NCI-H460 (cell line): ENCODE measurements at regions not wholly inside any gene's neighbourhood (a gene's known extent, or its start where the extent isn't known, plus 50 kb on each side); places are given as distances from the start of the nearest gene placed in this dataset.
"Not testable (repeated sequence)": the region's sequence is repeated elsewhere in the genome, so short reads cannot be mapped to it uniquely, and the experiment has no call there.

Source experiments
- DNase-seq: peaks from one replicate; pipeline ENCODE4 v3.0.0-alpha.2; 2016; ENCODE audit warnings: low read depth; ENCODE audit errors: extremely low read depth

GRCh38 chrX:115357326-115358120, 68.0 kb downstream of the LUZP4 start:
- no peak for DNase-seq

DNA sequence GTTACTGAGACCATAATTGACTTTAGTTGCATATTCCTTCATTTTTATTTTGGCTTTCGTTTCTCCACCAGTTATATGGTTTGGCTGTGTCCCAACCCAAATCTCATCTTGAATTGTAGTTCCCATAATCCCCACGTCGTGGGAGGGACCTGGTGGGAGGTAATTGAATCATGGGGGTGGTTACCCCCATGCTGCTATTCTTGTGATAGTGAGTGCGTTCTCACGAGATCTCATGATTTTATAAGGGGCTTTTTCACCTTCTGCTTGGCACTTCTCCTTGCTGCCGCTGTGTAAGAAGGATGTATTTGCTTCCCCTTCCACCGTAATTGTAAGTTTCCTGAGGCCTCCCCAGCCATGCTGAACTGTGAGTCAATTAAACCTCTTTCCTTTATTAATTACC, 70.0 kb downstream of the LUZP4 start:
- not testable (repeated sequence) for DNase-seq

DNA sequence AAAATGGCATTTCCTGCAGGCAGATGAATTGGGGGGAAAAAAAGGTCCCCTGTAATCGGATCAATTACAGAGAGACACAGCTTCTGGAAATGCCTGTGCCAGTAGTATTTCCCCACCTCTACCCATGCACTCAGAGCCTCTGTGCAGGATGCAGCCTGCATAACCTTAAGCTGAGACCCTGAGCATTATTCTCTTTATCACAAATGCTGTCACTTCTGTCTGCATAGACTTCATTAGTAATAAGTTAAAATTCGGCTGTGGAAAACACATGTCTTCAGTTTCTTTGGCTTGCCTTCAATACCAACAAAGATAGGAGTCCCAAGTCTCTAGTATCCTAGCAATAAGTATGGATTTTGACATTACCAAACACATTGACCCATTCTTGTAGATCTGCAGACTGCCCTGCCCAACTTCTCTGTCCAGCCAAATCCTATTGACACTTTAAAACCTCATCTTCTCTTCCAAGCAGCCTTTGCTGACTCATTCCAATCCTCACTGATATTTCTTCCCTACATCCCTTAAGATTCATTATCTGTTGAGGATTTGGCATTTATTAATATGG, 70.8 kb downstream of the LUZP4 start:
- no peak for DNase-seq

DNA sequence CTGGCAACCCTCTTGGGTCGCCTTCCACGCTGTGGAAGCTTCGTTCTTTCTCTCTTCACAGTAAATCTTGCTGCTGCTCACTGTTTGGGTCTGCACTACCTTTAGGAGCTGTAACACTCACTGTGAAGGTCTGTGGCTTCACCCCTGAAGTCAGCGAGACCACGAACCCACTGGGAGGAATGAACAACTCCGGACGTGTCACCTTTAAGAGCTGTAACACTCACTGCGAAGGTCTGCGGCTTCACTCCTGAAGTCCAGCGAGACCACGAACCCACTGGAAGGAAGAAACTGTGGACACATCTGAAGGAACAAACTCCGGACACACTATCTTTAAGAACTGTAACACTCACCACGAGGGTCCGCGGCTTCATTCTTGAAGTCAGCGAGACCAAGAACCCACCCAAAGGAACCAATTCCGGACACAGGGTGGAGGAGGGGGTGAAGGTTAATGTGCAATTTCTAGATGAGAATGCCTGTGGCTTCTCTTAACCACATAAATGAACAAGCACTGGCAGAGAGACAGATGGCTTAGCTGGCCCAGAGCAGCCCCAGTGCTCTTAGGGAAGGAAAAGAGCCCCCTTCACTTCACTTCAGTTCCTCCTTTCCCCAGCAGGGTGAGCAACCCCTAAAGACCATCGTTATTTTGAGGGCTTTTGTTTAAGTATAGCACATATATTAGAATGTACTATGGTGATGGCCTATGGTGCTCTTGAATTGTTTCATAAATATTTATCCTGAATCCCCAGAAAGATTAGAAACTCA, 73.0 kb downstream of the LUZP4 start:
- no peak for DNase-seq

DNA sequence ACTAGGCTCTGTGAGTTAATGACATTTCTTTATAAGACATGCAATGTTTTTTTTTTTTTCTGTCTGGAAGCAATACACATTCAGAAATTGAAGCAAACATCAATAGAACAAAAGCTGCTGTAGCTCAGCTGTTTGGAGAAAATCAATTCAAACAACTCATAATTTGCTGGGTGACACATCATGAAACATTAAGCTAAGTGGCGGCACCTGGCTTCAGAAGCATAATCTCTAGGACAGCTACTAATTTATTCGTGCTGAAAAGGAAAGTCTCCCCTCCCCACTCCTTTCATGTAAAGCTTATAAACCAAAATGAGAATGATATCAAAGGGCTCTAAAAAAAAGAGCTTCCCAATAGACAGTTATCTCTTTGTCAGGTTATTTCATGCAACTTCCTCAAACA, 73.9 kb downstream of the LUZP4 start:
- DNase-seq: no peak

DNA sequence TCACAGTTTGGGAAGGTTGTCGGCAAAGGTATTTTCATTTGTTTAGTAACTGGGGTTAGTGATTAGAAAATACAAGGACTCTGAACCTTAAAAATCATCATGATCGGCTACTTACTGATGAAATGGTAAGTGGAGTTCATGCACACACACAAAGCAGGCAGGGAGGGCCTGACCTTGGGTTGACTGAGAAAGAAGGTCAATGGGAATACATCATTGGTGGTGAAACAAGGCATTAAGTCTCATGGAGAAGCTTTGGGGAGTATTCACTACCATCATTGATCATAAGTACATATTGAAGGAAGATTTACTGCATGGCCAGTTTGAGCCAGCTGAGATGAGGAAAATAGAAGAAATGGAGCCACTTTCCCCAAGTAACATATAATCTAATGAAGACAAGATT, 74.4 kb downstream of the LUZP4 start:
- no peak for DNase-seq

GRCh38 chrX:115364670-115365069, 75.2 kb downstream of the LUZP4 start:
- DNase-seq: no peak

DNA sequence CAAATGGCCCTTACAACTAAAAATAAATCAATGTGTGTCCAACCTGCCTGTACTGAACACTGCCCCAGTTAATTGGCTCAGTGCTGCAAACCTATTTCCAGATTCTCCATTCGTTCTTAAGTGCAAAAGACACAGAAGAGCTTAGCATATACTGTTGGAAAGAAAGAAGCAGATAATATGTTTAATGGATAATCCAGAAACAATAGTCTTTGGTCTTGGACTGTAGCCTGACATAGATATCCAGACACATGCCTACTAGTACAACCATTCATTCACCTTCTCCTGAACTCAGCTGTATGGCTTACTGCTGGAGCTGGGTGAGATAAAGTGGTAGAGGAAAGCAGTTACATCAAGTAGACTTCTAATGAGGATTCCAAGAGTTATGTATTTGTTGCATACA, 77.0 kb downstream of the LUZP4 start:
- no peak for DNase-seq

DNA sequence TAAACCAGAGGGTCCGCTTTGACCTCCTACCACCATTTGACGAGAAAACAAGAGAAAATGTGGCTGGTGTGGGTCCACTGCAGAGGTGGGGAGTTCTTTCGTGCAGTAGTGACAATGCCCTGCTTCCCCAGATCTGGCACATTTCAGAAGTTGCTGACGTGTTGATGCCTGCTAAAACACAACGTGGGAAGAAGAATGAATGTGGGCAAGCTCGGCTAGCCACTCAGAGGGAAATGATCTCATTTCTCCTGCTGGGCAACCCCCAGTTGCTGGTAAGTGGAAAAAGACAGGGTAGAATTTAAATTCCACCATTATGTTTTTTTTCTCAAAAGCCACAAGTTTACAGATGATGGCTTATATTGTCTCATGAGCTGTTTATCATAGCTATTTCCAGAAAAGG, 77.9 kb downstream of the LUZP4 start:
- DNase-seq: no peak

- DNase-seq: no peak
These were observed 78.4 kb downstream of the LUZP4 start for GRCh38 chrX:115367951-115368350.

- no peak for DNase-seq
These were observed 79.4 kb downstream of the LUZP4 start for GRCh38 chrX:115368876-115369275.

GRCh38 chrX:115372152-115372551, 82.6 kb downstream of the LUZP4 start:
- peak; percentile 22 for DNase-seq

- no peak for DNase-seq
These were observed 83.8 kb downstream of the LUZP4 start for GRCh38 chrX:115373308-115373707.

GRCh38 chrX:115378471-115378870, 89.0 kb downstream of the LUZP4 start:
- no peak for DNase-seq

DNA sequence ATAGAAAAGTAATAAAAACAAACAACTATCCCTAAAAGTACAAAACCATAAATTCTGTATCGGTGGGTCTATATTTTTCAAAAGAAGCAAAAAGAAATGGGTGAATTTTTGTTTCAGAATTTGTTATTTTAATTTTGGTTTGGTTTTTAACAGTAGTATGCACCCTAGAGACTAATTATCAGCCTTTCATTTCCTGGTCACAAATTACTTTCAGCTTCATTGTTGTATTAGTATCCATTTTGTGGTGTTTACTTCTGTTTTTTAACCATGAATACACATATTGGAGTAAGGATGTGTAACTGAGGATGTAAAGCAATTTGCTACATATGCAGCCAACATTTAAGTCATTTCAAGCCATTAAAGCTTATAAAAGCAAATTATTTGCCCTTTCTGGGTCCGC, 97.8 kb downstream of the LUZP4 start:
- no peak for DNase-seq

- no peak for DNase-seq
These were observed 99.4 kb downstream of the LUZP4 start for GRCh38 chrX:115388879-115389278.

DNA sequence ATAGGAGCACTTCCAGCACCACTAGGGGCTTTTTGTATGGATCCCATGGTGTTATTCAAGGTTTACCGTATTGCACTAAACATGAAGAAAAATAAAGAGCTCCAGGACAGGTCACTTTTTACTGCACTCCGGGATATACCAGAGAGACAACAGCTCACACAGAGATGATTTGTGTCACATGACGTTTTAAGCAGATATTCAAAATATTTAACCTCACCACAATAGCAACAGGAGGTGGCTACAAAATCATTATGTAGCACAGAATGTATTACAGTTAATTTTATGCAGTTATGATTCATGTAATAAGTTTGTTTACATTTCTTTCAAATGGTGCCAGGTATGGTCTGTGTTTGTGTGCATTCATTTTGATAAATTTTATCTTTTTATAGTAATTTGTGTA, 100.6 kb downstream of the LUZP4 start:
- DNase-seq: no peak

DNA sequence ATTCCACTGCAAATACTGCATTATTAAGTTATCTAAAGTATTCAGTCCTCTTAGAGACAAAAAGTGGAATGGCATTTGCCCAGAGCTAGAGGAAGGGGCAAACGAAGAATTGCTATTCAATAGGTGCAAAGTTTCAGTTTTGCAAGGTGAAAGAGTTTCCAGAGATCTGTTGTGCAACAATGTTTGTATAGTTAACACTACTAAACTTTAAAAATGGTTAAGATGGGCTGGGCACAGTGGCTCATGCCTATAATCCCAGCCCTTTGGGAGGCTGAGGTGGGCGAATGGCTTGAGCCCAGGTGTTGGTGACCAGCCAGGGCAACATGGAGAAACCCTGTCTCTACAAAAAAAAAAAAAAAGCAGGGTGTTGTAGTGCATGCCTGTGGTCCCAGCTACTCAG, 102.5 kb downstream of the LUZP4 start:
- no peak for DNase-seq

DNA sequence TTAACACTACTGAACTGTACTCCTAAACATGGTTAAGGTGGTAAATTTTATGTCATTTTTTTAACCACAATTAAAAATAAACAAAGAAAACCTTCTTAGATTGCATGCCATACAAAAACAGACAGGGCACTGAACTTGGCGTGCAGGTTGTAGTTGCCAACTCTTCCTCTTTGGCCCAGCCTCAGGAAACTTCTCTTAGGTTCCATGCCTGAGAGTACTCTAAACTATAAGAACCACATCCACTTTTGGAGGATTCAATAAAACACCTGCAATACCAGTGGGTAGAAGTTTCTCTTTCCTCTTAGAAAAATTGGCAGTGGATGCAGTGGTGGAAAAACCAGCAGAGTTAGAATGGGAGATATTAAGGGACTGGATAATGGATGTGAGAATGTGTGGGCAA, 103.4 kb downstream of the LUZP4 start:
- no peak for DNase-seq

- no peak for DNase-seq
These were observed 103.8 kb downstream of the LUZP4 start for GRCh38 chrX:115393271-115393670.

DNA sequence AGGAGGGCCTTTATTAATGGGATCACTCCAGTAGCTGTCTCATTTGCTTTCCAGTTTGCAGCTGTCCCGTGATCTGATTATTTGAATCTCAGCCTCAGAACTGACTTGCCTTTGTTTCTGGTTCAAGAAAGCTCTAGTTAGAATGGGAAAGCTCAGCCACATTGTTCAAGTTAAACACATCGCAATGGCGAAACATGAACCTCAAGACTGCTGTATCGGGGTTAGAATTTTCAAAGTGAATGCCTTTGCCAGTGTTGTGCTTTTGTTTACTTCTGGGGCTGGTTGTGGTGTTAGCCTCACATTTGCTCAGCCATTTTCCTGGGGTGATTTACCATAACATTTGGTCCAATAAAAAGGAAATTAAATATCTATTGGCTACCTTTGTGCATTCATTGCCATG, 105.3 kb downstream of the LUZP4 start:
- DNase-seq: not testable (repeated sequence)

- DNase-seq: no peak
These were observed 109.8 kb downstream of the LUZP4 start for GRCh38 chrX:115399306-115399705.
